ENCODE measurements at regions not wholly inside any gene's neighbourhood (a gene's known extent, or its start where the extent isn't known, plus 50 kb on each side); places are given as distances from the start of the nearest gene placed in this dataset.

- Histone ChIP-seq H3K79me2 (ENCODE audit: control insufficient read depth, low read length) (no peaks in the 10 kb centered on the region), H3K27me3 (ENCODE audit: control insufficient read depth, low read length) (no peaks in the 10 kb centered on the region; the same call in 1 of the 2 replicates), H4K20me1 (ENCODE audit: control insufficient read depth, insufficient read depth, low read depth, low read length) (no peaks in the 10 kb centered on the region), H3F3A (ENCODE audit: control insufficient read depth, insufficient read depth) (no peaks in the 10 kb centered on the region), H3K4me1 (ENCODE audit: control insufficient read depth, low read length) (no peaks in the 10 kb centered on the region), H3K27ac (ENCODE audit: low read depth, low read length) (no peak overlapping the region), H3K4me3 (ENCODE audit: low read length) (no peak overlapping the region), H3K36me3 (ENCODE audit: control insufficient read depth, low read length) (no peaks in the 10 kb centered on the region), H3K4me2 (ENCODE audit: low read length) (no peak overlapping the region), H3K9me3 (ENCODE audit: control insufficient read depth, insufficient read depth, low read length) (no peaks in the 10 kb centered on the region), H3K9me2 (replicated peaks; ENCODE audit: control insufficient read depth, low read length) (no peaks in the 10 kb centered on the region)
- TF ChIP-seq EZH2phosphoT487 (IDR thresholded peaks at IDR 0.05; ENCODE audit: borderline replicate concordance, low read length) = no peak
Observed at GRCh38 chr12:93292731-93293566, 84.8 kb upstream of the NUDT4 start.

DNA sequence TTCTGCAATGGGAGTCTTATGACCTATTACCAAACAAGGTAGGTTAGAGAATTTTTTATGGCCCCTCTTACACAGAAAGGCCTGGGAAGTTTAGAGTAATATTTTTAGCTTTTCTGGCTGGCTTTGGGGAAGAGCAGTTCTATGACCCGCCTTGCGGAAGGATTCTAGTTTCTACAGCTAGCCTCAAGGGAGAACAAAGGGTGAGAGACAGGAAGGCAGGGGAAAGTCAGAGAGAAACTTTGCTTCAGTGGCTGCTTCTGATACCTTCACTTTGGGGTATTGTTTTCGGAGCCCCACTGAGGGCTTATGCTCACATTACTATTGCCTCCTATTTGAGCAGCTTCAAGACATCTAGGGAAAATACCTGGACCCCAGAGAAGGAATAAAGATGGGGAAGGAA is 80.7 kb upstream of the NUDT4 start:
- H3K79me2 ChIP-seq (ENCODE audit: control insufficient read depth, low read length) = no peaks in the 10 kb centered on the region
- H3K4me3 ChIP-seq (ENCODE audit: low read length) = no peak overlapping the region
- H3K27ac ChIP-seq (ENCODE audit: low read depth, low read length) = no peak overlapping the region
- no peaks in the 10 kb centered on the region for H4K20me1 ChIP-seq (ENCODE audit: control insufficient read depth, insufficient read depth, low read depth, low read length)
- H3K27me3 ChIP-seq (ENCODE audit: control insufficient read depth, low read length) = no peaks in the 10 kb centered on the region
- H3K36me3 ChIP-seq (ENCODE audit: control insufficient read depth, low read length) = no peaks in the 10 kb centered on the region
- no peaks in the 10 kb centered on the region for H3K9me3 ChIP-seq (ENCODE audit: control insufficient read depth, insufficient read depth, low read length)
- H3K4me2 ChIP-seq (ENCODE audit: low read length) = no peak overlapping the region
- H3K4me1 ChIP-seq (ENCODE audit: control insufficient read depth, low read length) = no peaks in the 10 kb centered on the region
- H3K9me2 ChIP-seq (replicated peaks; ENCODE audit: control insufficient read depth, low read length) = no peaks in the 10 kb centered on the region
- no peaks in the 10 kb centered on the region for H3F3A ChIP-seq (ENCODE audit: control insufficient read depth, insufficient read depth)
- TF ChIP-seq EZH2phosphoT487 (IDR thresholded peaks at IDR 0.05; ENCODE audit: borderline replicate concordance, low read length) (no peak), CTCF (IDR thresholded peaks at IDR 0.05; ENCODE audit: low read depth, low read length, poor library complexity, severe bottlenecking) (no peak)

DNA sequence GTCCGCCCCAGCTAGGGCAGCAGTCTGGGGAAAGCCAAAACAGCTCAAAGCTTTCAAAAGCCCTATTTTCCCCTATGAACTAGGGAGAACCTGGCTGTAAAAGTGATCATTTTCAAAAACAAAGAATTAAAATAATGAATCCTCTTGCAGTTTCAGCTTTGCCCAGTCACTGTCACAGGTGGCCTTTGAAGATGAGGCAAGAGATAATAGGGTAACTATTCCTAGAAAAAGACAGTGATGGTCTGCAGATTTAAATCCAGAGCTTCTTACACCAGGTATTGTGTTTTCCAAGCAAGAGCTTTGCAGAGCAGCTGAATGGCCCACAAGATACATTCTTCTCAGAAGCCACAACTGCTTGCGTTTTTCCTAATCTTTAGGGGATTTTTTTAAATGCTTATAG is 80.2 kb upstream of the NUDT4 start:
- H3K4me3 ChIP-seq (ENCODE audit: low read length) = no peak overlapping the region
- no peaks in the 10 kb centered on the region for H3K9me2 ChIP-seq (replicated peaks; ENCODE audit: control insufficient read depth, low read length)
- H4K20me1 ChIP-seq (ENCODE audit: control insufficient read depth, insufficient read depth, low read depth, low read length) = no peaks in the 10 kb centered on the region
- TF ChIP-seq EZH2phosphoT487 (IDR thresholded peaks at IDR 0.05; ENCODE audit: borderline replicate concordance, low read length) (no peak), CTCF (IDR thresholded peaks at IDR 0.05; ENCODE audit: low read depth, low read length, poor library complexity, severe bottlenecking) (no peak)
- H3K4me2 ChIP-seq (ENCODE audit: low read length) = no peak overlapping the region
- no peaks in the 10 kb centered on the region for H3K36me3 ChIP-seq (ENCODE audit: control insufficient read depth, low read length)
- no peaks in the 10 kb centered on the region for H3K4me1 ChIP-seq (ENCODE audit: control insufficient read depth, low read length)
- H3F3A ChIP-seq (ENCODE audit: control insufficient read depth, insufficient read depth) = no peaks in the 10 kb centered on the region
- no peaks in the 10 kb centered on the region for H3K79me2 ChIP-seq (ENCODE audit: control insufficient read depth, low read length)
- H3K9me3 ChIP-seq (ENCODE audit: control insufficient read depth, insufficient read depth, low read length) = no peaks in the 10 kb centered on the region
- no peaks in the 10 kb centered on the region for H3K27me3 ChIP-seq (ENCODE audit: control insufficient read depth, low read length)
- no peak overlapping the region for H3K27ac ChIP-seq (ENCODE audit: low read depth, low read length)

DNA sequence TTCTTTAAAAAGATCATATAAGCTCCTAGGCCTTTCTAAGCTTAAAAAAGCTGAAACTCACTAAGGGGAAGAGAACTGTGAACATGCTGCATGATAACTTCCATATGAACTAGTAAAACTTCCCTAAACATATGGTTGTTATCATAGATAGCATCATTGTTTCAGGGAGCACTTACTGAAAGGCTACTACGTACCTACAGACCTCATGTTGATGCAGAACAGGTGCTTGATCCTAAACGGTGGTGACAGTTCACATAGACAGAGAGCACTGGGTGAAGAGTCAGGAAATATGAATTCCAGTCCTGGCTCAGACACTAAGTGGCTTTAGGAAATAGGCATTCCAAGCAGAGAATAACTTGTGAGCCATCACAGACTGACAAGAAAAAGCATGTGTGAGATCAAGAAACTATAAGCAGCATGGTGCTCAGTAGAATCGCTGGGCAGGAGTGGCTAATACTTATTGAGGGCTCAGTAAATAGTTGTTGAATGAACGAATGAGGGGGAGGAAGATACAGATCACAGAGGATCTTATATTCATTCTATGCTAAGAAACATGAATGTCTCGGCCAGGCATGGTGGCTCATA is 78.4 kb upstream of the NUDT4 start:
- TF ChIP-seq CTCF (IDR thresholded peaks at IDR 0.05; ENCODE audit: low read depth, low read length, poor library complexity, severe bottlenecking) = no peak
- no peak for TF ChIP-seq EZH2phosphoT487 (IDR thresholded peaks at IDR 0.05; ENCODE audit: borderline replicate concordance, low read length)
- no peaks in the 10 kb centered on the region for H3K36me3 ChIP-seq (ENCODE audit: control insufficient read depth, low read length)
- no peak overlapping the region for H3K4me3 ChIP-seq (ENCODE audit: low read length)
- no peaks in the 10 kb centered on the region for H4K20me1 ChIP-seq (ENCODE audit: control insufficient read depth, insufficient read depth, low read depth, low read length)
- H3K79me2 ChIP-seq (ENCODE audit: control insufficient read depth, low read length) = no peaks in the 10 kb centered on the region
- no peaks in the 10 kb centered on the region for H3K9me3 ChIP-seq (ENCODE audit: control insufficient read depth, insufficient read depth, low read length)
- no peaks in the 10 kb centered on the region for H3F3A ChIP-seq (ENCODE audit: control insufficient read depth, insufficient read depth)
- no peaks in the 10 kb centered on the region for H3K4me1 ChIP-seq (ENCODE audit: control insufficient read depth, low read length)
- H3K4me2 ChIP-seq (ENCODE audit: low read length) = no peak overlapping the region
- no peaks in the 10 kb centered on the region for H3K9me2 ChIP-seq (replicated peaks; ENCODE audit: control insufficient read depth, low read length)
- no peaks in the 10 kb centered on the region for H3K27me3 ChIP-seq (ENCODE audit: control insufficient read depth, low read length)
- no peak overlapping the region for H3K27ac ChIP-seq (ENCODE audit: low read depth, low read length)

Data from DOHH2 (cell line).